Left lung (tissue), 4 donors: ENCODE measurements at regions not wholly inside any gene's neighbourhood (a gene's known extent, or its start where the extent isn't known, plus 50 kb on each side); places are given as distances from the start of the nearest gene placed in this dataset.

ENCODE experiments used
- ATAC-seq: fragments of 200-7000 bp; cut with Tn5 transposase; one replicate; pipeline ENCODE4 v1.9.1; 2020; ENCODE audit warnings: moderate library complexity
- DNase-seq, 4 donors: peaks; one replicate each; pipeline ENCODE4 v3.0.0-alpha.2; 2013 to 2020
- H3K27ac ChIP-seq, 2 donors: fragments of 200-600 bp; sonication (generic) in 1 of 2; one replicate each; pipeline versions ENCODE4 v1.5.0 to v1.8.0; 2020 to 2021
- H3K27me3 ChIP-seq, 2 donors: fragments of 200-600 bp; sonication (generic) in 1 of 2; one replicate each; pipeline versions ENCODE4 v1.5.0 to v1.8.0; 2020 to 2021
- H3K36me3 ChIP-seq, 2 donors: fragments of 200-600 bp; sonication (generic) in 1 of 2; one replicate each; pipeline versions ENCODE4 v1.5.0 to v1.8.0; 2020 to 2021
- H3K4me1 ChIP-seq, 2 donors: fragments of 200-600 bp; one replicate each; pipeline ENCODE4 v1.8.0; 2021
- H3K4me3 ChIP-seq, 2 donors: fragments of 200-600 bp; sonication (generic) in 1 of 2; one replicate each; pipeline versions ENCODE4 v1.5.0 to v1.8.0; 2020 to 2021; ENCODE audit warnings: mild to moderate bottlenecking in 1 of 2
- H3K9me3 ChIP-seq, 2 donors: fragments of 200-600 bp; sonication (generic) in 1 of 2; one replicate each; pipeline versions ENCODE4 v1.5.0 to v1.8.0; 2020 to 2021
- intact Hi-C, 2 donors: fragments of 100-400 bp; cut with DNase I; formaldehyde crosslinking; loops; one replicate each; pipeline versions ENCODE4 v1.11.2 to v1.14.2; 2022
- TF ChIP-seq, protein P1 (sequence below), 2 donors: fragments of 200-600 bp; sonication (generic) in 1 of 2; IDR thresholded peaks; one replicate each; pipeline versions ENCODE4 v1.5.0 to v1.8.0; 2021; ENCODE audit warnings: antibody characterized with exemption in 2 of 2
- donor health status: DM: no; HTN: yes; CAD: no.
- donor health status: DM: no; HTN: no; CAD: no.

DNA sequence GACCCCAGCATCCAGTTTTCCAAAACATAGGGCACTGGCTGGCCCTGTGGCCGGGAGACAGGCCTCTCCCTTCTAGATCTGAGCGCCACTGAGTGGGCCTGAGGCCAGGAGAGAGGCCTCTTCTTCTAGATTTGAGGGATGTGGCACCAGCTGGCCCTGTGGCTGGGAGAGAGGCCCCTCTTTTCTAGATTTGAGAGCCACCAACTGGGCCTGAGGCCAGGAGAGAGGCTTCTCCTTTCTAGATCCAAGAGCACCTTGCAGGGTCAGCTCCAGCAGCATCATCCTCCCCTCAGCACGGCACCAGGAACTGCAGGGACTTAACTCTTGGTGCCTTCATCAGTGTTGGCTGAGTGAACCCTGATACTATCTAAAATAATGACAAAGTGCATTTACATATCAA, 114.3 kb upstream of the ALKAL2 start:
- Histone ChIP-seq H3K27ac (no peak overlapping the region), H3K27me3 (no peaks in the 10 kb centered on the region), H3K4me3 (no peak overlapping the region), H3K4me1 (no peaks in the 10 kb centered on the region), H3K36me3 (no peaks in the 10 kb centered on the region), H3K9me3 (peaks cover 0 to 12% of the 10 kb centered on the region in 2 donors)
- DNase-seq (no peak), ATAC-seq (no peak)
- TF ChIP-seq, protein P1, sequence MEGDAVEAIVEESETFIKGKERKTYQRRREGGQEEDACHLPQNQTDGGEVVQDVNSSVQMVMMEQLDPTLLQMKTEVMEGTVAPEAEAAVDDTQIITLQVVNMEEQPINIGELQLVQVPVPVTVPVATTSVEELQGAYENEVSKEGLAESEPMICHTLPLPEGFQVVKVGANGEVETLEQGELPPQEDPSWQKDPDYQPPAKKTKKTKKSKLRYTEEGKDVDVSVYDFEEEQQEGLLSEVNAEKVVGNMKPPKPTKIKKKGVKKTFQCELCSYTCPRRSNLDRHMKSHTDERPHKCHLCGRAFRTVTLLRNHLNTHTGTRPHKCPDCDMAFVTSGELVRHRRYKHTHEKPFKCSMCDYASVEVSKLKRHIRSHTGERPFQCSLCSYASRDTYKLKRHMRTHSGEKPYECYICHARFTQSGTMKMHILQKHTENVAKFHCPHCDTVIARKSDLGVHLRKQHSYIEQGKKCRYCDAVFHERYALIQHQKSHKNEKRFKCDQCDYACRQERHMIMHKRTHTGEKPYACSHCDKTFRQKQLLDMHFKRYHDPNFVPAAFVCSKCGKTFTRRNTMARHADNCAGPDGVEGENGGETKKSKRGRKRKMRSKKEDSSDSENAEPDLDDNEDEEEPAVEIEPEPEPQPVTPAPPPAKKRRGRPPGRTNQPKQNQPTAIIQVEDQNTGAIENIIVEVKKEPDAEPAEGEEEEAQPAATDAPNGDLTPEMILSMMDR (IDR thresholded peaks at IDR 0.05): no peak
- intact Hi-C loops: no loop called here

DNA sequence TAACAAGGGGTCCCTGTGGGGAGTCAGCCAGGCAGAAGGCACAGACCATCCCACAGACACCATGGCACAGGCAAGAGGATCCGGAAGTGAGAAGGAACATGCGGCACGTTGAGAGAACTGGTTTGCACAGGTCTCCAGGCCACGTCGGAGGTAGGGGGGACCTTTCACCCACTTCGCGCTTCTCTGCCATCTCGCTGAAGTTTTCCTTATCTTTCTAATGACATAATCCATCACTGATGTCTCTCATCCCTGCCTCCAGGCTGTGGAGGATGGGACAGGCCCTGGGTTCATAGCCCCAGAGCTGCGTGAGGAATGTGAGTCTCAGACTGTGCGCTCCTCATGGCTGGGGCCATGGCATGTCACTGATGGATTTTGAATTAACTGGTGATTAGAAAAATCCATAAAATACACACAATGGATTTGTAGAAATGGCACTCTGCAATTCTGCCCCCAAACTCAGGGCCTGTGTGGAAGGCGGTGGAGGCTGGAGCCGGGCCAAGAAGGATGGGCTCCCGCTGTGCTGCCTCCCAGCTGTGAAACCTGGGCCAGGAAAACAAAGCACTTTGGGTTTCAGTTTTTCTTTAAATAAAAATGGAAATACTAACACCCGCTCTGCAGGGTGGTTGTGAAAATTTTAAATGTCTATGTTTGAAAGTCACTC, 113.3 kb upstream of the ALKAL2 start:
- ATAC-seq (no peak), DNase-seq (peak in 1 of 4 donors; percentile 23)
- intact Hi-C loops: no loop called here
- Histone ChIP-seq H3K9me3 (peaks cover 0 to 12% of the 10 kb centered on the region in 2 donors), H3K27me3 (no peaks in the 10 kb centered on the region), H3K4me3 (no peak overlapping the region), H3K4me1 (no peaks in the 10 kb centered on the region), H3K36me3 (no peaks in the 10 kb centered on the region), H3K27ac (no peak overlapping the region)
- TF ChIP-seq, protein P1 (IDR thresholded peaks at IDR 0.05): no peak

DNA sequence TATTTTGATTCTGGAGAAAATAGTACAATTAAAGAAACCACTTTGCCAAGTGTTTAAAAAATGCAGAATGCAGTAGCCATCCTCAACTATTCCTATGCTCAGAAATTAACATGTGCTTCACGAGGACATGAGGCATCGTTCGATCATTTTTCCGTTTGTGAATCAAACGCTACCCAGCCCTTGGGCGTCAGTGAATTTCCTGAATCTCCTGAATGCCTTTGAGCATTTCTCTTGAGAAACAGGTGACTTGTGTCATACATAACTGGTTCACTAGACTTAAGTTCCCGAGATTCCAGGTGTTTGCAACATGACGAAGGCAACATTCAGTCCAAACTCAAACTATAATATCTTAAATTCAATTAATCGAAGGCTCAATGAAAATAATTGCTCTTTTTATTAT, 110.0 kb upstream of the ALKAL2 start:
- DNase-seq: no peak

DNA sequence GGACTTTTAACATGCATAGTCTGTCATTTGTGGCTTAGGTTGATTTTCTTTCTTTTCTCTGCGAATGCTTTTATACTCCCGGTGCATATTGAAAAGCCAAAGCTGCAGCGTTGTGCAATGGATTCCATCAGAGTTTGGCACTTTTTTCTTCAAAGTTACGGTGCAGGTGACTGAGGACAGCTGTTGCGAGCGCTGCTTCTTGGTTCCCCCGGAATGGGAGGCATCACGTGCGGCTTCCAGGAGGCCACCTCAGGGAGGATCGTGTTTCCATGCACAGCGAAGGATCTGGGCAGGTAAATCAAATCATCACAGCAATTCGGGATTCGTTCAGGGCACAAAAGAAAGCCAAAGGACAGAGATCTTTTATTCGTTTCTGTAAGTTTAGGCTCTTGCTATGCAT, 109.6 kb upstream of the ALKAL2 start:
- Histone ChIP-seq H3K4me1 (no peaks in the 10 kb centered on the region), H3K9me3 (no peaks in the 10 kb centered on the region), H3K27ac (no peak overlapping the region), H3K36me3 (no peaks in the 10 kb centered on the region), H3K4me3 (no peak overlapping the region), H3K27me3 (peaks cover 0 to 10% of the 10 kb centered on the region in 2 donors)
- no peak for ATAC-seq
- TF ChIP-seq, protein P1 (IDR thresholded peaks at IDR 0.05): no peak
- intact Hi-C loops: no loop called here
- no peak for DNase-seq

More for the DNA sequence above, 110.0 kb upstream of the ALKAL2 start:
- ATAC-seq: no peak
- Histone ChIP-seq H3K36me3 (no peaks in the 10 kb centered on the region), H3K4me1 (no peaks in the 10 kb centered on the region), H3K9me3 (no peaks in the 10 kb centered on the region), H3K4me3 (no peak overlapping the region), H3K27ac (no peak overlapping the region), H3K27me3 (peaks cover 0 to 10% of the 10 kb centered on the region in 2 donors)
- intact Hi-C loops: no loop called here
- TF ChIP-seq, protein P1 (IDR thresholded peaks at IDR 0.05): no peak

DNA sequence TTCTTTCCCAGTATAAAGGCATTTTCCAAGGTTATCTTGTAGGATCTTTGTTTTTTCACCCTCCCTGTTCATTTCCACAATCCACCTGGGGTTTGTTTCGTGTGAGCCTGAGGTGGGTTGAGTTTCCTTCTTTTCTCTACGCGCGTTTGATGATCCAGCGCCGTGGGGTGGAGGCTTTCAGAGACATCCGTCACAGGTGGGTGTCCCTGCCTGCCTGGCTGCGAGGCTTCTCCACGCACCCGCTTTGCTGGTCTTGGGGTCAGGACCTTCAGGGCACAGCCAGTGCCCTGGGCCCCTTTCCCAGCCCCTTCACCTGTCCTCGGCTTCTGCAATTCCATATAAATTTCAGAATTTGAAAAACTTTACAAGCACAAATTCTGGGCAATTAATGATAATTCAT, 109.0 kb upstream of the ALKAL2 start:
- DNase-seq: no peak
- no peak for ATAC-seq
- H3K36me3 ChIP-seq: no peaks in the 10 kb centered on the region
- no peak overlapping the region for H3K4me3 ChIP-seq
- H3K27me3 ChIP-seq: peaks cover 0 to 10% of the 10 kb centered on the region in 2 donors
- intact Hi-C loops: no loop called here
- no peak overlapping the region for H3K27ac ChIP-seq
- H3K9me3 ChIP-seq: no peaks in the 10 kb centered on the region
- TF ChIP-seq, protein P1 (IDR thresholded peaks at IDR 0.05): no peak
- H3K4me1 ChIP-seq: no peaks in the 10 kb centered on the region
